Activated CD4-positive, alpha-beta T cell treated with anti-CD3 and anti-CD28 coated beads, Interleukin-2, Interleukin-4, amounts not matched to agents 100 ng/mL and 50 ng/mL, durations not matched to agents 16 hours and 8 hours (primary cell): ENCODE measurements at regions not wholly inside any gene's neighbourhood (a gene's known extent, or its start where the extent isn't known, plus 50 kb on each side); places are given as distances from the start of the nearest gene placed in this dataset.

Experiments used
- DNase-seq: peaks from one replicate; pipeline ENCODE4 v3.0.0-alpha.2; 2020; ENCODE audit warnings: low spot score

DNA sequence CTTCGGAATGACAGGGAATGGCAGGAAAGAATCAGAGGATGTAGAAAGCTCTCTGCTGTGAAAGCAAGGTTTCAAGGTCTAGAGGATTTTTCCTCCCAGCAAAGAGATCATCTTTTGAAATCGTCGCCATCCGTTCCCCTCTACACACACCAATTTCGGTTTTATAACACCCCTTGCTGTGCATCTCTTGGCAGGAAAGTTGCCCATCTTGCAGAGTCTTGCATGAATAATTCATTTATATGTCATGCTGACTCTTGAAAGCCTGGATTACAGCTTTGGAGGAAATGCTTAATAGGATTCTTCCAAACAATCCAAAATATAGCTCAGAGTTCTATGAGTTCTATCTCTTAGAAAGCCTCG is 262.7 kb downstream of the CHL1 start:
- no peak for DNase-seq

DNA sequence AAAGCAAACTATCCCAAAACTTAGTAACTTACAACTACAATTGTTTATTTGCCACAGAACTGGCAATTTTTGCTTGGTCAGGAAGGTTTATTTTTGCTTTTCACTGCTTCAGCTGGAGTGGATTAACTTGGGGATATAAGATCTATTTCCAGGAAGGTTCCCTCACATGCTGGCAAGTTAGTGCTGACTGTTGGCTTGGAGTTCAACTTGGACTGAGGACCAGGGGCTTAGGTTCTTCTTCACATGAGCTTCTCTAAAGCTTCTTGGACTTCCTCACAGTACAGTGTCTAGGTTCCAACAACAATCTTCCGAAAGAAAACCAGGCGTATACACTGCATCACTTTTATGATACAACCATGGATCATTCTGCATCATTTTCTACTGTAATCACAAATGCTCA is 264.4 kb downstream of the CHL1 start:
- no peak for DNase-seq

DNA sequence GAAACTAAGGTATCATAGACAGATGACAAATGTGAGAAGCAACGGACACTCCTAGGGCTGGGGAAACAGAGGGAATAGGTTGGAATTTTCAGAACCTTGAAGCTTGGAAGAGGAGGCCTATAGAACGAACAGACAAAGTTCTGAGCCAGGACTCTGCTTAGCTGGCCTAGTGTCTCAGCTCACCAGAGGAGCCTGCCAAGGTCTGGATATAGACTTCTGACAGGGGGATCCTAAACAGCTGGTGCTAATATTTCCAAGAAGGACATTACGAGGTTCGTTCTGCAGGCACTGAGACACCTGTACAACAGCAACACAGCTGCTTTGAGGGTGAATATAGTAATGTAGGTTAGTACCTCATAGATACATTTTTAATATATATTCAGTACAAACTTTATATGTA is 266.3 kb downstream of the CHL1 start:
- no peak for DNase-seq

DNA sequence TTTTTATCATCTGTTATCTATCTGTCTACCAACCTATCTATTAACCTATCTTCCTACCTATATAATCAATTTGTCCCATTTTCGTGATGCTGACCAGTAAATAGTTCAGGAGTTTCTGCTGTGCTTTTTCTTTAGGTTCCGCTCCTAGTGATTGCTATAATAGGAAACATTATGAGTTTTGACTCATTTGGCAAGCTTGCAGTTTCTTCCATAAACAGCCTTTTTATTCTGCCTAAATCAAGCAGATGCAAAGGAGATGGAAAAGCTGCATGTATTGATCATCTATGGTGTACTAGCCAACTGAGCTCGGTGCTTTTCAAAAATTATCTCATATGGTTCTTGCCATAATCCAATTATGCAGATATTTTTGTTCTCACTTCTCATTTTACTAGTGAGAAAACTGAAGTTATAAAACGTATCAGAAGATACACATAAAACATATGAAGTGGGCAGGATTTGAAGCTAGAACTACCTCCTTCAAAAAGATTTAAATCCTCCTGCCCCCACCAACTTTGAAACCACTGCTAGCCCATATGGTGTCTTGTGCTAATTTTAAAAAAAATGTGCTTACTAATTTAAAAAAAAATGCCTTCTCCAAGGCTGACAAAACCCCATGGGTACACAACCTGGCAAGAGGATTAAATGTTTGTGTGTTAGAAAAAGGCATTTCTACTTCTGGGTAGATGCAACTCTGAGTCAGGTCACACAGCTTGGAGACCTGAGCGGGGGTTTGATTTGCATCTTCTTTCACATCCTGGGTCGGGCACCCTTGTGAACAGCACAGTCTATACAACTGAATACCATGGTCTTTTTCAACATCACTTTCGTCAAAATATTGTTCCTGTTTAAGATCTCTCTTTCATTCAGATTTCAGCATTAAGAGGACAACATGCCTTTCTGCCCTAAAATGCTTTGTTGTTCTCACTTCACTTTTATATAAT is 267.0 kb downstream of the CHL1 start:
- DNase-seq = no peak

DNA sequence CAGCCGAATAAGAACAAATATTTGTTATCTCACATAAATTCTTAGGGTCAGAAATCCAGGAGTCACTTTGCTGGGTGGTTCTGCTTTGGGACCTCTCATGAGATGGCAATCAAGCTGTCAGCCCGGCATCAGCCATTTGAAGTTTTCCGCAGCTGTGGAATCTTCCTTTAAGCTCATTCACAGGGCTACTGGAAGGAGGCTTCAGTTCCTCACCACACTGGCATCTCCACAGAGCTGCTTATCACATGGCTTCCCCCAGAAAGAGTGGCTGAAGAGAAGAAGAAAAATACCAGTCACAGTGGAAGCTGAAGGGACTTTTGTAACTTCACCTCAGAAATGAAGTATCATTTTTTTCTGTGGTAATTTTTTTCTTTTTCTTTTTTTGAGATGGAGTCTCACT is 267.7 kb downstream of the CHL1 start:
- DNase-seq = no peak

DNA sequence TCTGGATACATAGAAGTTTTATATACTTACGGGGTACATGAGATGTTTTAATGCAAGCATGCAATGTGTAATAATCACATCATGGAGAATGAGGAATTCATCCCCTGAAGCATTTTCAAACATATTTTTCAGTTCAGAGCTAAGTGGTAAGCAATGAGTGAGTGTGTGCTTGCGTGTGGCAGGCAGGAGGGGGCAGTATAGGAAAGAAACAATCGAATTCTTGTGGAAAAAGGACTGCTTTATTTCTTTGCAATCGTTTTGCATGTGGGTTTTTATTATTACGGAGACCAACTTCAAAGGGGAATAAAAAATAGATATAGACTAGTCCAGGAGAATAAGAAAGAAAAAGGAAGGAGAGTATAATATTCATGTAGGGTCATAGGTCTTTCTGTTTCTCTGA is 271.6 kb downstream of the CHL1 start:
- DNase-seq = no peak

DNA sequence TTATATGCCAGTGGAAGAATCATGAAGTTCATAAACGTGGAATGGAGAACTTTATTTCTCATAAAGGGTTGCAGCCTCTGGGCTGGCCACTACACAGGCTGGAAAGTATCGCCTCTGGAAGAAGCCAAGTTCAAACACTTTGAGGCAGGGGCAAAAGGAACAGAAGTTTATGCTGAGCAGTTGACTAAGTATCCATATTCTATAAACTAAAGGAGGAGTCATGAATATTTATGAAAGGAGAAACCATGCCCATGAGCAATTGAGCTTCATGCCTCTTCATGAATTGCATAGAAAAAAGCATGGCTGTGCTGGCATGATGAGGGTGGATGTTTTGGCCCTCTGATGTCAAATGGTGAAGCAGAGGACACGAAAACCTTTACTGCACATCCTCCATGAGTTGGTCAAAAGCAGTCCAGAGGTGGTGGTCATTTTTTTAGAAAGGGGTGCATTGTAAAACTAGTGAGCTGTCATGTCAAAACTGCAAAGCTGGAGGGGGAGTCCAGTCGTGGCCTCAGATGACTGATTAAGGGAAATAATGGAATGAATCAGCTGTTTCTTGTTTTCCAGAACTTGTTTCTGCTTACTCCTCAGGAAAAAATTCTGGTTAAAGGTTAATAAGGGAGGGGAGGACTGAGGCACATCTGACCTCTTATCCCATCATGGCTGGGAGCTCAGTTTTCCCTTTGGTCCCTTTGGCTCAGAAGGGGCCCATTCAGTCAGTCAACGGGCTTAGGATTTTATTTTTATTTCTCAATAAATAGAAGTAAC is 276.7 kb downstream of the CHL1 start:
- no peak for DNase-seq

DNA sequence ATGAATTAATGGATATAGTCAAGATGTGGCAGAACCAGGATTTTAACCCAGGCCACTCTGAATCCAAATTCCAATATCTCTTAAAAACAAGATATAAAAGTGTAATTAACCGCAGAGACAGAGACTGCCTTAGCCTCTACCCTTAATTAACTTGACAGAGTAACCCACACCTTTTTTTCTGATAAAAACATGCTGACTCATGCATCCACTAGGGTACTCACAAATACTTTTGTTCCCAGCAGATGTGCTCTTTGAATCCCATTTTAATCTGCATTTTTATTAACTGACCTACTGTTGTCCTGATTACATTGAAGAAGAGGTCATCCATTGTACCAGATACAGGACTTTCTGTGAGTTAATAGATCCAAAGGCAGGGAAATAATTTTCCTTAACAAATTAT is 278.3 kb downstream of the CHL1 start:
- no peak for DNase-seq

DNA sequence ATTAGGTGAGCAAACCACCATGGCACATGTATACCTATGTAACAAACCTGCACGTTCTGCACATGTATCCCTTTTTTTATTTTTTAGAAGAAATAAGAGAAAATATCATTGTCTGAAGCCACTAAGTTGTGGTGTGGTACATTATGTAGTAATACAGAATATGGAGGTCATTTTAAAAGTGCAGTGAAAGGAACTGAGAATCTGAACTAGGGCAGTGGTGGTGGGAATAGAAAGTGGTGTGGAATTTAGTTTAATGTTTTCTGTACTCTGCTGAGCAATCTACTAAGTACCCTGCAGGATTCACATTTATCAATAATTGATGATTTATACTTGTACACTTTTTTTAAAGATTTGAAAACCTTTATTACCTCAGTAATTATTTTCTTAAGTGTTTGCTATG is 283.5 kb downstream of the CHL1 start:
- no peak for DNase-seq

DNA sequence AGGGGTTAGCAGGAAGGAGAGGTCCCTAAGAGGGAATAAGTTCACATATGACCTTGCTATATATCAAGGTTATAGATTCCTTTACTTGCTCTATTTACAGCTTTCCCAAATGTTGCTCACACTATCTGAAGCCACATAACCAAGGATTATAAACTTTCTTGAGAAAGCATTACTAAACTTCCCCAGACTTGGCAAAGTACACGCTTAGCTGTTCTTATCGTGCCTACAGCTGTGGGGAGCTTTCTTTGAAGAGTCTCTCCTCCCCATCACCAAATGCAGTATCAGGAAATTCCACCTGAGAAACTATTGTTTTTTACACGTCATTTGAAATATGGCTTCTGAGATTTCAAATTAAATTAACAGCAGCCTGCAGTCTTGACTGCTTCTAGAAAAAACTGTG is 284.5 kb downstream of the CHL1 start:
- DNase-seq = no peak

DNA sequence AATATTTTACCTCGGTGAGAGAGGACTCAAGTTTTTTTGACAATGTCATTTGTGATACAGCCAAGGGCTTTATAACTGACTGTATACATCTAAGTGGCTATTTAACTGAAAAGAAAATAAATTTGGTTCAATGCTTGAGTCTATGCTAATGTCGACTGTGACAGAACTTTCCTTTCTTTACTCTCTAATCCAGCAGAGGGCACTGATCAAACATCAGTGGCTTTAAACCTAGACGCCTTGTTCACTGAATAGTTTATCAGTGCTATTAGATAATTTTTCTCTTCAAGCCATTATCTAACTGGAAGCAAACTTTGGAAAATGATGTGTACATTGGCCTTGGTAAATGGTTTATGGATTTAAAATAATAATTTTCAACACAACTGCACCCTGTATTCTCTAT is 285.1 kb downstream of the CHL1 start:
- DNase-seq = no peak

DNA sequence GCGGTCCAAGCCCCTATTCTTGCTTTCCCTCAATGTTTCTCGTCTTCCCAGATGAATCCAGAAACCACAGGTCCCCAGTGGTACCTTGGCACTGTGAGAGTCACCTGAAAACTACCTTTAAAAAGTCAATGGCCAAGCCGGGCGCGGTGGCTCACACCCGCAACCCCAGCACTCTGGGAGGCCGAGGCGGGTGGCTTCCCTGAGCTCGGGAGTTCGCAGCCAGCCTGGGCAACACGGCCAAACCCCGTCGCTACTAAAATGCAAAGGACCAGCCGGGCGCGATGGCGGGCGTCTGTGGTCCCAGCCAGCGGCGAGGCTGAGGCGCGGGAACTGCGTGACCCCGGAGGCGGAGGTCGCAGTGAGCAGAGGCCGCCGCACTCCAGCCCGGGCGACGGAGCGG is 285.9 kb downstream of the CHL1 start:
- DNase-seq = no peak

DNA sequence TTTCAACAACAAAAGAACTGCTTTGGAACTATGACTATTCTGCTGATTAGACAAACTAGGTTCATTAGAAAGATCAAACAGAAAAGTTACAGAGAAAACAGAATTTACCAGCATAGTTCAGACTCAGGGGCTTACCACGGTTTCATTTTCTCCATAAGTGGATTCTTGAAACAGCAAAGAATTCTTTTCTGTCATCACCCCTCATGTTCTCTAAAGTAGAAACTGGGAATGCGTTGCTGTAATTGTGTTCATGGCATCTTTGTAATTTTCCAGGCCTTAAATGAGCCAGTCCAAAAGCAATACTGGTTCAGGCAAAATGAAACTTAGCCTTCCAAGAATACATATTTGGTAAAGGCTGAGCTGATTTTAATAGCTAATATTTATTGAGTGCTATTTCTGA is 287.8 kb downstream of the CHL1 start:
- no peak for DNase-seq

DNA sequence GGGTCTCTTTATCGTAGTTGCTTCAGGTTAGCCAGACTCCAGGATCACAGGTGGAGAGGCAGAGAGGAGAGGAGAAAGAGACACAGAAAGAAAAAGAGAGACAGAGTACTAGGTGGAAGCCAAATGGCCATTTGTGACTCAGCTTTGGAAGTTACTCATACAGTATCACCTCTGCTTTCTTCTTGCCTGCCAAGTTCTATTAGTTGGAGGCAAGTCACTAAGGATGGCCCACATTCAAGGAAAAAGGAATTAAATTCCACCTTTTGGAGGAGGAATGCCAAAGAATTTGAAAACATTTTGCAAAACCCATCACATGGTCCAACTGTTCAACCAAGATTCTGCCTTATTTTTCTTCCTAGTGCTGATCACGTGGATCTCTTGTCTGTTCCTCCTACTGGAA is 291.1 kb downstream of the CHL1 start:
- DNase-seq = no peak

DNA sequence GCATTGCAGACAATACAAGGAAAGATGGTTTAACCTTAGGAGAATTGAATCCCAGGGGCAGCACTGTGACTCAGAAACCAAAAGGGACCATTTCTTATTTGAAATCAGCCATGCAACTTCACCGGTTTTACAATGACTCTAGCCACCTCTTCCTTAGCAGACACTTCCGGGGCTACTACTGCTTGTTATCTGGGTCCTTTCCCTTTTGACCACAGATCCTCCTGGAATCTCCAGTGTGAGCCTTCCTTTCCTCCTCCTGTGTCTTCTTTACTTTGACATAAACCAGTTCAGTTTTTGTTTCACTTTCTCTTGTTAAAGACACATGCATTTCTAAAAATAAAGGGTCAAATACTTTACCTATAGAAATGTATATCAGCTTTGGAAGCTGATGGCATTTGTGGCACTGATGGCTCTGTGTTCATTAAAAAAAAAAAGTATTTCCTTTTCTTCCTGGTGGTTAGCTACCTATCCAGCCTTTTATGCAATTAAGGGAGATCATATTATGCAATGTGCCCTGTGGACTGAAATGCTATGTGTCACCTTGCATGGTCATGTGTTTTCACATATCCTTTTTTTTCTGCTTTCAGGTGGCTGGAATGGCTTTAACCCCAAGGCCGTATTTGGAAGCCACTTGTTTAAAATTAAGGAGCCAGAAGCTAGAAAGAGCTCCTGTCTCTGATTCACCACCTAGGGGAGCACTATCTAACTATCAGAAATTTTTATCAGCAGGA is 296.2 kb downstream of the CHL1 start:
- DNase-seq = no peak

DNA sequence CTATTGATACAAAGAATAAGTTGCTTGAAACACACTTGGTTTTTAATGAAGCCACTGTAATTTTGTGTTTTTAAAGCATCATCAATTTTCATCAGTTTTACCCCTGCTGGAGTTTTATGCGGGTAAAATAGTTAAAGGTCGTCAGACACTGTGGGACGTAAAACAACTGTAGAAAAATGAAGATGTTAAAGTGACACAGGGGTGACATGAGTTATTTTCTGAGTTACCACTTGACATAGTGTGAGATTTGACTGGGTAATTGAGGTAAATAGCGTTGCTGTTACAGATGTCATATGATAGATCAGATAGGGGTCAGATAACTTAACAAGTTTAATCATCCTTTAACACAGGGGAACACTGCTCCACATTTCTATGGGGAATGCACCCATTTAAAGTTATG is 297.6 kb downstream of the CHL1 start:
- DNase-seq = no peak

DNA sequence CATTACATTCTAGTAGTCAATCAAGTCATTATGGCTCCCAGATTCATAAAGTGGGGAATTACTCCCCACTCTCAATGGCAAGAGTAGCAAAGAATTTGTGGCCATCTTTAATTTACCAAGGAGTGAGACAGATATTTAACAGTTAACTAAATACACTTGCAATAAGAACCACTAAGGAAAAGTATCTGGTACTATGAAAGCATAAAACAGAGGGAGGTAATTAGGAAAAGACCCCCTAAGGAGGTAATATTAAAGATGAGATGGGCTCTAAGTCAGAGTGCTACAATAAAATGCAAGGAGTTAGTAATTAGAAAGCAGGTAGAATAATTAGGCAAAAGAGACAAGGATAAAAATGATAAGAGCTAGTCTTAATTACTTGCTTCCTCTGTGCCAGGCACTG is 301.9 kb downstream of the CHL1 start:
- no peak for DNase-seq

DNA sequence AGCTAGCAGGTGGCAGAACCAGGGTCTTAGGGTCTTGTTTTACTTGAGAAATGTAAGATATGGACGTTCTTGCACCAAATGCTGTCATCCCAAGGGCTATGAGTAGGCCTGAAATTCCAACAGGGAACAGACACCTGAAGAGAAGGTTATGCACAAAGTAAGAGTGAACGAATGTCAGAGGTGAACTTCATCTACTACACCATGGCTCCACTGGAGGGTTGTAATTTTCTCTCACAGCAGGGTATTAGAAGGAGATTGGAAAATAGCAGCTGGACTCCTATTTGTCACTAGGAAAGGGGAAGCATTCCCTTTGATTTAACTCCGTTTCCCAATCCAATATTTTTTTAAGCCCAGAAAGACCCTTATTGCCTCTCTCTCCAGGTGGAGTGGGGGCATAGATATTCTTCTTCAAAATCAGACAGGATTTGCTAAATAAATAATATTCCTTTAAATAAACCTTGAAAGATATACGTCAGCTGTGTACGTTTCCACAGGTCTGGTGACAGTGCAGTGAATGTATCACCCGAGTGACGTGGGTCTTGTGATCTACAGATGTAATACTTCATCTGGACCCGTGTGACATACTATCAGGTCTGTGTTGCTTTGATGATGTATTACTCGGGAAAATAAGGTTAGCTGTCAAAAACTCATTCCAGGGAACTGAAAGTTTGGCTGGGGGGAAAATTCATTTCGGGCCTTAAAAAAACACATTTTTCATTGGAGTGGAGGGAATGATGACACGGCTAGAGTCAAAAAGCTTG is 302.6 kb downstream of the CHL1 start:
- no peak for DNase-seq

DNA sequence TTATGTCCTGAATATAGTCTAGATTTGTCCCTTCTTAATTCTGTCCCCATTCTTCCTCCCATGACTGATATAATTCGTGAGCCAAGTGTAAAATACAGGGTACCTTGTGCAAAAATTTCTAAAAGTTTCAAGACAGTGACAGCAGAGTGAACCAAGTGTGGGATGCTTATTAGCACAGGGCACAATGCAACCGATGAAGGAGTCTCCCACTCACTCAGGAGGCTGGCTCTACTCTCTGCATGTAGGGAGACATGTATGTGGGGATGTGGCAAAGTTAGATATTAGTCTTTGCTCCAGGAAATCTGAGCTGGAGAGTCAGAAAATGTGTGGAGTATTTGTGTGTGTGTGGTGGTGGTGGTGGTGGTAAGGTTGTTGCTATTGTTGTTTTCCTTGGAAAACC is 305.9 kb downstream of the CHL1 start:
- DNase-seq = no peak

DNA sequence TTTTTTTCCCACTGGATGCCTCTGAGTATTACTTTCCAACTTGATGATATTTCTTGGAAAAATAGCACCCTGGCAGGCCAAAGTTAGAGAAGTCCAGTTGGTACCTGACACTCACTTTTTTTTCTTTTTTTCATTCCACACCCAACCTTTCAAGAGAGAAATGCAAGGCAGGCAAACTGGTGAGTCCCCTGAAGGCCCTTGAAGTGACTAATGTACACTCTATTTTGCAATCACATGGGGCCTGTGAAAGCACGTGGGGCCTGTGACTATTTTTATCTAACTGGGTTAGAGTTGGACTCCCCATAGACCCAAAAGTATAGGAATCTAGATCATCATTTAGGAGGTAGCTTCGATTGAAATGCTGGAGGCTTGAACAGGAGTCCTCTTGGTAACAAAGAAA is 316.7 kb downstream of the CHL1 start:
- DNase-seq = no peak

DNA sequence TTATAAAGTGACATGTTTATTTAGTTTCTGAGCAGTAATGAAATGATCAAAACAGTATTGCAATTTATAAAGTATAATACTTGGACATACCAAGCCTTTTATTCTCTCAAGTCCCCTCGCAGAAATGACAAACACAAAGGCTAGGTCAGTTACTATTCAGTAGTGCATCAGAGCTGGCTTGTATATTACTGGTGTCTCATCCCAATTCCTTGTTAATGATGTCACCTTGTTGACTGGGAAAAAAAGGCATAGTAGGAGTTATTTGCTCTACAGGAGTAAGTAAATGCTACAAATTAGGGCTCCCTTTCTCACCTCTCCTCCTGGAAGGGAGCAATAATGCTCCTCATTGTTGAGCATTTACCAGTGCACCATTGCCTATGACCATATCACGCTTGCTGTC is 317.6 kb downstream of the CHL1 start:
- no peak for DNase-seq

DNA sequence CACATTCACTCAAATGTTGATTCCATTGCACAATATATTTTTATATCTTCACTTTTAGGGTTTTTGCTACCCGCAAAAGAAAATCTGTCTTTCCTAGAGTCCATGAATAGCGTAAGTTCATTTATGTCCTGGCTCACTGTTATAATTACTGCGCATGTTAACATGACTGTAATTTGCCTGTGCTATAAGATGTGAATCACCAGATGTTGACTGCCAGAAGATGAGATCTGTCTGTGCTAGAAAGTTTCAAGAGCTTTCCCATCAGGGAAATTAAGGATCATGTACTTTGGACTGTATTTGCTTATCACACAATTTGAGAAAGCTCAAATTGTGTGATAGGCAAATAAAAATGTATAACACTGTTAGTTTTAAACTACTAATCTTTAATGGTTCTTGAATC is 322.5 kb downstream of the CHL1 start:
- no peak for DNase-seq
